CD4-positive, alpha-beta T cell (primary cell): ENCODE measurements at regions not wholly inside any gene's neighbourhood (a gene's known extent, or its start where the extent isn't known, plus 50 kb on each side); places are given as distances from the start of the nearest gene placed in this dataset.

Experiments
- ATAC-seq: fragments of 200-7000 bp; cut with Tn5 transposase; one replicate; pipeline ENCODE4 v1.10.0; 2022; ENCODE audit warnings: mild to moderate bottlenecking; ENCODE audit not compliant: poor library complexity
- CTCF ChIA-PET: fragments of 350-600 bp; sonication (Branson Sonifier 250); formaldehyde crosslinking; loops from one replicate; lab custom pipeline; 2021; ENCODE audit warnings: antibody characterized with exemption, inconsistent platforms; lab: Charles Lee
- POLR2A ChIA-PET: fragments of 350-600 bp; sonication (Branson Sonifier 250); formaldehyde crosslinking; loops from one replicate; lab custom pipeline; 2021; ENCODE audit warnings: antibody characterized with exemption, inconsistent platforms; lab: Charles Lee
- DNase-seq, 14 experiments: peaks; one replicate each; pipeline ENCODE4 v3.0.0-alpha.2; 2013 to 2020; ENCODE audit warnings: mixed read lengths in 2 of 14
- H3K27ac ChIP-seq, 2 donors: one replicate each; pipeline versions ENCODE4 v1.5.1 to v1.7.0; 2013; ENCODE audit warnings: low read length in 2 of 2, low read depth in 1 of 2, mild to moderate bottlenecking in 1 of 2
- H3K27me3 ChIP-seq, 2 experiments: 1 replicate in 1 of 2; 2 replicates in 1 of 2; pipeline versions ENCODE4 v1.6.1 to v1.7.0; 2013; ENCODE audit warnings: low read length in 2 of 2, control low read depth in 1 of 2, mild to moderate bottlenecking in 1 of 2, moderate library complexity in 1 of 2; ENCODE audit not compliant: insufficient read depth in 2 of 2, control insufficient read depth in 1 of 2
- H3K36me3 ChIP-seq: one replicate; pipeline ENCODE4 v1.6.1; 2013; ENCODE audit warnings: low read length, control low read depth; ENCODE audit not compliant: insufficient read depth
- H3K4me1 ChIP-seq: one replicate; pipeline ENCODE4 v1.6.1; 2013; ENCODE audit warnings: low read length, control low read depth; ENCODE audit not compliant: insufficient read depth
- H3K4me3 ChIP-seq: one replicate; pipeline ENCODE4 v1.5.1; 2013; ENCODE audit warnings: mild to moderate bottlenecking, low read length, moderate library complexity
- H3K9me3 ChIP-seq, 2 experiments: 1 replicate in 1 of 2; 2 replicates in 1 of 2; pipeline versions ENCODE4 v1.6.1 to v1.7.0; 2013; ENCODE audit warnings: low read length in 2 of 2, mild to moderate bottlenecking in 2 of 2, control low read depth in 1 of 2, moderate library complexity in 1 of 2; ENCODE audit not compliant: control insufficient read depth in 1 of 2, insufficient read depth in 1 of 2
- H3K27ac Mint-ChIP-seq: one replicate; pipeline ENCODE4 v1.8.0; 2020; ENCODE audit warnings: mixed read lengths
- H3K27me3 Mint-ChIP-seq: one replicate; pipeline ENCODE4 v1.8.0; 2021; ENCODE audit warnings: mixed read lengths
- H3K36me3 Mint-ChIP-seq: one replicate; pipeline ENCODE4 v1.8.0; 2021; ENCODE audit warnings: low read depth, mixed read lengths
- H3K4me1 Mint-ChIP-seq: one replicate; pipeline ENCODE4 v1.8.0; 2021; ENCODE audit warnings: low read depth, mixed read lengths
- H3K4me3 Mint-ChIP-seq: one replicate; pipeline ENCODE4 v1.8.0; 2020; ENCODE audit warnings: mild to moderate bottlenecking, mixed read lengths
- H3K9me3 Mint-ChIP-seq: one replicate; pipeline ENCODE4 v1.8.0; 2020; ENCODE audit warnings: mixed read lengths
- CTCF ChIP-seq: fragments of 200-600 bp; IDR thresholded peaks from one replicate; pipeline ENCODE4 v1.8.0; 2022; ENCODE audit warnings: antibody characterized with exemption, mild to moderate bottlenecking
- intact Hi-C, 2 experiments: fragments of 100-400 bp; cut with DNase I in 1 of 2; cut with micrococcal nuclease in 1 of 2; formaldehyde crosslinking; loops; one replicate each; pipeline versions ENCODE4 v1.15.1 to v1.9.0; 2023 to 2025; cut with DNase I, micrococcal nuclease

DNA sequence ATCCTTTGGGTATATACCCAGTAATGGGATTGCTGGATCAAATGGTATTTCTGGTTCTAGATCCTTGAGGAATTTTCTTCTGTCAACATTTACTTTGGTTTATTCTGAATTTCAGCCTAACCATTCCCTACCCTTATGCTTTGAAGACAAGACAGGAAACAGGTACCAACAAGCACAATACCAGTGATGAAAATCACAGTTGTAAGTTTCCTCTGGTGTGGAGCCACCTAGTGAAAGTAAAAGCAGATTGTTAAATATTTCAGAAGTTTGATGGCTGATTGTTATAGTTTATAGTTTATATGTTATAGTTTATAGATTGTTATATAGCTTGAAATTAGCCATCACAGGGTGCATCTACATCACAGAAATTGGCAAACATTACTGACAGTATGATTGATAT is 104.5 kb upstream of the AGA start:
- no peak for ATAC-seq
- no peak overlapping the region for H3K4me3 Mint-ChIP-seq
- H3K9me3 Mint-ChIP-seq, result no peaks in the 10 kb centered on the region
- intact Hi-C loops, result loop anchor here in 1 of 2 experiments (5.0 kb wide), 1 partner anchor 179 kb away; no protein-coding TSS in a partner anchor
- Histone ChIP-seq H3K4me1 (no peaks in the 10 kb centered on the region), H3K9me3 (no peaks in the 10 kb centered on the region), H3K27me3 (no peaks in the 10 kb centered on the region), H3K27ac (no peak overlapping the region), H3K4me3 (no peak overlapping the region), H3K36me3 (no peaks in the 10 kb centered on the region)
- DNase-seq, result no peak
- POLR2A ChIA-PET, result no interaction called here
- H3K36me3 Mint-ChIP-seq, result no peaks in the 10 kb centered on the region
- H3K4me1 Mint-ChIP-seq, result no peaks in the 10 kb centered on the region
- CTCF ChIA-PET, result no interaction called here
- no peak for TF ChIP-seq CTCF
- H3K27ac Mint-ChIP-seq, result no peak overlapping the region
- H3K27me3 Mint-ChIP-seq, result no peaks in the 10 kb centered on the region

DNA sequence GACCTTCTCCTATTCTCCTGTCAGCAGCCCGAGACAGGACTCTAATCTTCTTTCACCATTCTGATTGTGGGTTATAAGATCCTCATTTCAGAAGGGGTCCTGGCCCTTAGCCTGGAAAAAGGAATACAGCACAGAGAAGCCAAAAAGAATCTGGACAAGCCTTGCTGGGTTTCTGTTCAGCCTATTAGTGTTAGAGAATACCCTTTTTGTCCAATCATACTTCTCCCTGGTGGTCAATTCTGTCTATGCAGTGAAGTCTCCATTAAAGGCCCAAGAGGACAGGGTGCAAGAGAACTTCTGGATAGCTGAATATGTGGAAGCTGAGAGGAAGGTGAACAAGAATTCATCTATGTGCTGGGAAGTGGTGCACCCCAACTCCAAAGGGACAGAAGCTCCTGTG is 105.7 kb upstream of the AGA start:
- Histone ChIP-seq H3K9me3 (no peaks in the 10 kb centered on the region), H3K4me3 (no peak overlapping the region), H3K4me1 (no peaks in the 10 kb centered on the region), H3K27me3 (no peaks in the 10 kb centered on the region), H3K27ac (no peak overlapping the region), H3K36me3 (no peaks in the 10 kb centered on the region)
- H3K4me3 Mint-ChIP-seq, result no peak overlapping the region
- POLR2A ChIA-PET, result no interaction called here
- intact Hi-C loops, result loop anchor here in 1 of 2 experiments (5.0 kb wide), 1 partner anchor 181 kb away; no protein-coding TSS in a partner anchor
- no peaks in the 10 kb centered on the region for H3K27me3 Mint-ChIP-seq
- H3K36me3 Mint-ChIP-seq, result no peaks in the 10 kb centered on the region
- DNase-seq (no peak), ATAC-seq (no peak)
- H3K4me1 Mint-ChIP-seq, result no peaks in the 10 kb centered on the region
- H3K9me3 Mint-ChIP-seq, result no peaks in the 10 kb centered on the region
- CTCF ChIA-PET, result no interaction called here
- H3K27ac Mint-ChIP-seq, result no peak overlapping the region
- TF ChIP-seq CTCF, result no peak

DNA sequence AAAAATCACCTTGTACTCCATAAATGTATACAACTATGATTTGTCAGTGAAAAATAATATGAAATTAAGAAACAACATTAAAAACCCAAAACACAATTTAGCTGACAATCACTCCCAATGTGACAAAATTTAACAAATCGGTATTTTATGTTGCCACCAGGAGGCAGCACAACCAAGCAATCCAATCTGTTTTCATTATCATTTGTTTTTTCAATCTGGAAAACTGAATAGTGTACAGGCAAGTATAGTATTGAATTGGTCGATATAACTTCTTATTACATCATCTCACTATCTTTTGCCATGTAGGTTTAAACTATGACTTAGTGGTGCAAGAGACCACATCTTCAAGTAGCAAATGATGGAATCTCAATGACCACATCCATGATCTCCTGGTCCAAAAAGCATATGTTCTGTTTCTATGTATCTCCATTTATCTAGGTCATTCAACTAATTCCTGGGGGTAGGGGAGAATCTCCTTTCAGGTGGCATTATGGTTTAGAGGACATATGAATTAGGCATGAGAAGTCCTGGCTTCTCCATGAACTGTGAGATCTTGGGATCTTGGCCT is 112.9 kb upstream of the AGA start:
- ChIA-PET POLR2A (no interaction called here), CTCF (interaction anchor here (1.0 kb wide), 1 partner anchor 8 kb away, joined by 3 read pairs; no protein-coding TSS in a partner anchor)
- peak; percentile 44 for TF ChIP-seq CTCF
- no peaks in the 10 kb centered on the region for H3K27me3 ChIP-seq
- Mint-ChIP-seq H3K4me1 (no peaks in the 10 kb centered on the region), H3K36me3 (no peaks in the 10 kb centered on the region), H3K27ac (no peak overlapping the region), H3K4me3 (no peak overlapping the region), H3K9me3 (no peaks in the 10 kb centered on the region), H3K27me3 (no peaks in the 10 kb centered on the region)
- no peaks in the 10 kb centered on the region for H3K36me3 ChIP-seq
- DNase-seq (peak in 3 of 14 experiments; percentile 5 to 15 (median 12)), ATAC-seq (no peak)
- H3K27ac ChIP-seq, result no peak overlapping the region
- H3K4me1 ChIP-seq, result no peaks in the 10 kb centered on the region
- intact Hi-C loops, result no loop called here
- H3K9me3 ChIP-seq, result peaks cover 0 to 5% of the 10 kb centered on the region in 2 experiments
- H3K4me3 ChIP-seq, result no peak overlapping the region
